Activated CD4-positive, alpha-beta memory T cell treated with anti-CD3 and anti-CD28 coated beads, Interleukin-2, amount 10 ng/mL, durations not matched to agents 7 days and 5 days (primary cell): ENCODE measurements at regions not wholly inside any gene's neighbourhood (a gene's known extent, or its start where the extent isn't known, plus 50 kb on each side); places are given as distances from the start of the nearest gene placed in this dataset.
"Not testable (repeated sequence)": the region's sequence is repeated elsewhere in the genome, so short reads cannot be mapped to it uniquely, and the experiment has no call there.

Experiments used
- CTCF ChIA-PET: fragments of 350-600 bp; sonication (Branson Sonifier 250); formaldehyde crosslinking; loops from one replicate; lab custom pipeline; 2021; ENCODE audit warnings: antibody characterized with exemption, inconsistent platforms; lab: Charles Lee
- POLR2A ChIA-PET: fragments of 350-600 bp; sonication (Branson Sonifier 250); formaldehyde crosslinking; loops from one replicate; lab custom pipeline; 2021; ENCODE audit warnings: antibody characterized with exemption; lab: Charles Lee
- DNase-seq: peaks from one replicate; pipeline ENCODE4 v3.0.0-alpha.2; 2020
- H3K27ac Mint-ChIP-seq: one replicate; pipeline ENCODE4 v1.8.0; 2021; ENCODE audit warnings: mild to moderate bottlenecking, mixed read lengths
- H3K27me3 Mint-ChIP-seq: one replicate; pipeline ENCODE4 v1.8.0; 2021; ENCODE audit warnings: mixed read lengths
- H3K36me3 Mint-ChIP-seq: one replicate; pipeline ENCODE4 v1.8.0; 2021; ENCODE audit warnings: low read depth, mixed read lengths
- H3K4me1 Mint-ChIP-seq: one replicate; pipeline ENCODE4 v1.8.0; 2021; ENCODE audit warnings: mixed read lengths
- H3K4me3 Mint-ChIP-seq: one replicate; pipeline ENCODE4 v1.8.0; 2021; ENCODE audit warnings: mild to moderate bottlenecking, mixed read lengths
- H3K9me3 Mint-ChIP-seq: one replicate; pipeline ENCODE4 v1.8.0; 2021; ENCODE audit warnings: mixed read lengths

GRCh38 chr22:49400941-49401598 lies 426.6 kb downstream of the BRD1 start:
- Mint-ChIP-seq H3K4me1 (no peaks in the 10 kb centered on the region), H3K9me3 (peaks cover under 1% of the 10 kb centered on the region), H3K4me3 (no peak overlapping the region), H3K27me3 (no peaks in the 10 kb centered on the region), H3K27ac (no peak overlapping the region), H3K36me3 (no peaks in the 10 kb centered on the region)
- ChIA-PET POLR2A (no interaction called here), CTCF (no interaction called here)
- no peak for DNase-seq

DNA sequence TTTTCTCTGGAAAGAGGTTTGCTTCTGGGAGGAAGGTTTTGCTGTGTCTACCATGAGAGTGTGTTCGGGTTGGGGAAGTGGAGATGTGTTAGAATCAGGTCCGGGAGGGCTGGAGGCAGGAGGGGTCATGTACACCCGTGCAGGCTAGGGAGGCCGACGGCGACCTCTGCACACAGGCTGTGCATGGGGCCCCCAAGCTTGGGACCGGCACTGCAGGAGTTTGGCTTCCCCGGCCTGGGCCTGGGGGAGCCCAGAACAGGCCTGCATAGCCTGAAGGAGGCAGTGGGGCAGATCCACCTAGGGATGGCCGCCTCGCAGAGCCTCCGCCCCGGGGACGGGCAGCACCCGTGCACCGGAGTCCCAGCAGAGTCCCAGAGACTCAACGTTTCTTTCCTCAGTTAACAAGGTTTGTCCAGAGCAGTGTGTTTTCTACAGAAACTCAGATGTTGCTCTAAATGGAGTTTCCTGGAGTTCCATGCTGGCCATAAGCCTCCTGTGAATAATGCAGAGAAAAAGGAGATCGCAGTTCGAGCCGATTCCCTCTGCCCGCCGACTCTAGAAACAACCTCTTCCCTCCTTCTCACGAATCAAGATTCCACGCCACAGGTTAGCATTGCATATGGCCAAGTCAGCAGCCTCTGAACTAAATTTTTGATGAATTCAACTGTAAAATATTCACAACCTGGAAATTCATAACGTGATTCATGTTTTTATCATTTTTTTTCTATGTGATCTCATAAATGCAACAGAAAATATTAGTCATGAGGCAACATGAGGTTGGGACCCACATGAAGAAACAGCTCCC lies 427.3 kb downstream of the BRD1 start:
- Mint-ChIP-seq H3K4me3 (no peak overlapping the region), H3K27ac (no peak overlapping the region), H3K27me3 (no peaks in the 10 kb centered on the region), H3K36me3 (no peaks in the 10 kb centered on the region), H3K4me1 (no peaks in the 10 kb centered on the region), H3K9me3 (peaks cover 2% of the 10 kb centered on the region)
- DNase-seq, result no peak
- ChIA-PET CTCF (no interaction called here), POLR2A (no interaction called here)

DNA sequence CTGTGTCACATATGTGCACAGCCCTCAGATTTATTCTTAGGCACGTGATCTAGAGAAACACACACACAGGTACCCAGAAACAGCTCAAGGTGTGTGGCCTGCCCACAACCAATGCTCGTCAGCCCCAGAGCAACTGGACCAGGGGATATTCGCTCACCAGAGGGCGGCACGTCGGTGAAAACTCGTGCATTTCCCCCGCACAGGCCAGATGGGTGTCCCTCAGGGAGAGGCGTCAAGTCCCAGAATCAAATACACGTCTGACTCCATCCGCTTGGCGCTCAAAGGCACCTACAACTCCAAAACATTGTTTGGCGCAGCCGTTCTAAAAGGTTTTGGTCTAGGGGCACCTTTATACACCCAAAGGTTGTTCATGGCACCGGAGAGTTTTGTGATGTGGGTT lies 429.0 kb downstream of the BRD1 start:
- ChIA-PET POLR2A (no interaction called here), CTCF (no interaction called here)
- DNase-seq, result no peak
- no peaks in the 10 kb centered on the region for H3K36me3 Mint-ChIP-seq
- H3K27me3 Mint-ChIP-seq, result no peaks in the 10 kb centered on the region
- H3K9me3 Mint-ChIP-seq, result peaks cover 10% of the 10 kb centered on the region
- no peak overlapping the region for H3K4me3 Mint-ChIP-seq
- H3K4me1 Mint-ChIP-seq, result no peaks in the 10 kb centered on the region
- no peak overlapping the region for H3K27ac Mint-ChIP-seq

GRCh38 chr22:49398115-49398514 lies 429.6 kb downstream of the BRD1 start:
- Mint-ChIP-seq H3K4me3 (no peak overlapping the region), H3K27ac (no peak overlapping the region), H3K9me3 (peaks cover 13% of the 10 kb centered on the region), H3K4me1 (no peaks in the 10 kb centered on the region), H3K36me3 (no peaks in the 10 kb centered on the region), H3K27me3 (no peaks in the 10 kb centered on the region)
- CTCF ChIA-PET, result no interaction called here
- POLR2A ChIA-PET, result no interaction called here
- DNase-seq, result no peak

GRCh38 chr22:49396817-49397216 lies 430.9 kb downstream of the BRD1 start:
- no peak overlapping the region for H3K27ac Mint-ChIP-seq
- H3K27me3 Mint-ChIP-seq, result no peaks in the 10 kb centered on the region
- no peaks in the 10 kb centered on the region for H3K4me1 Mint-ChIP-seq

GRCh38 chr22:49395617-49396016 lies 432.1 kb downstream of the BRD1 start:
- Mint-ChIP-seq H3K36me3 (no peaks in the 10 kb centered on the region), H3K9me3 (peaks cover 20% of the 10 kb centered on the region), H3K4me1 (no peaks in the 10 kb centered on the region), H3K27me3 (no peaks in the 10 kb centered on the region), H3K27ac (no peak overlapping the region), H3K4me3 (no peak overlapping the region)
- ChIA-PET CTCF (no interaction called here), POLR2A (no interaction called here)
- no peak for DNase-seq

More at GRCh38 chr22:49396817-49397216, 430.9 kb downstream of the BRD1 start:
- peaks cover 16% of the 10 kb centered on the region for H3K9me3 Mint-ChIP-seq
- no peaks in the 10 kb centered on the region for H3K36me3 Mint-ChIP-seq
- ChIA-PET CTCF (no interaction called here), POLR2A (no interaction called here)
- no peak for DNase-seq
- H3K4me3 Mint-ChIP-seq, result no peak overlapping the region

- DNase-seq, H3K27me3 Mint-ChIP-seq, POLR2A ChIA-PET, H3K4me1 Mint-ChIP-seq, H3K36me3 Mint-ChIP-seq, H3K4me3 Mint-ChIP-seq, H3K27ac Mint-ChIP-seq, CTCF ChIA-PET: not testable (repeated sequence)
- H3K9me3 Mint-ChIP-seq, result peaks cover 20% of the 10 kb centered on the region
Measured at GRCh38 chr22:49395062-49395461, 432.6 kb downstream of the BRD1 start.

DNA sequence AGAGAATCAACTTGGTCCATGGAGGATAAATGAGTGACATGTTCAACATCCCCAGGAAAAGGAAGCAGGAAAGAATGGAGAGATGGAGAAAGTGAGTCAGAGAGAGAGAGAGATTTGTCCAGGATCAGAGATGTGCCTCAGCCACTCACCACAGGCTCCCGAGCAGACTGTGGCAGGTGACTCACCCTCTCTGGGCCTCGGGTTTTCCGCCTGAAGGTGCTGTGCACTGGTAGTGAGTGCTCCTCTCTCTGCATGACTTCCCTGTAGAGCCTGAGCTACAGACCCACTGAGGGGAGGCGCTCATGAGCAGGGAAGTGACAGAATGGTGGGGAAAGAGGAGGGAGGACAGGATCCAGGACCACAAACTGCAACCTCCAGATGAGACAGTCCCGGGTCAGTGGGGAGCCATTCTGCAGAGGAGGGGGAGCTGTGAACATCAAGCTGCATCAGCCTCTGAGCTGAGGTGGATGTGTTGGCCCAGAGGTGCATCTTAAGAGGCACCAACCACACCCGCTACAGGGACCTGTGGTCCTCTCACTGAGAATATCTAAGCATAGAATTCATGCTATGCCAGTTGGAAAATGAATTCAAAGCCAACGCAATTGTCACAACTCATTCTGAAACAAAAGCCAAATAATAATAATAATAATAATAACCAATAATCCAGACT lies 433.4 kb downstream of the BRD1 start:
- H3K36me3 Mint-ChIP-seq, result no peaks in the 10 kb centered on the region
- no peak overlapping the region for H3K27ac Mint-ChIP-seq
- H3K4me1 Mint-ChIP-seq, result no peaks in the 10 kb centered on the region
- ChIA-PET POLR2A (no interaction called here), CTCF (no interaction called here)
- no peak overlapping the region for H3K4me3 Mint-ChIP-seq
- DNase-seq, result no peak
- H3K27me3 Mint-ChIP-seq, result no peaks in the 10 kb centered on the region
- H3K9me3 Mint-ChIP-seq, result peaks cover 20% of the 10 kb centered on the region

GRCh38 chr22:49393526-49393925 lies 434.1 kb downstream of the BRD1 start:
- Mint-ChIP-seq H3K27ac (no peak overlapping the region), H3K9me3 (peaks cover 20% of the 10 kb centered on the region), H3K36me3 (no peaks in the 10 kb centered on the region), H3K4me3 (no peak overlapping the region), H3K4me1 (no peaks in the 10 kb centered on the region), H3K27me3 (no peaks in the 10 kb centered on the region)
- CTCF ChIA-PET, result no interaction called here
- POLR2A ChIA-PET, result no interaction called here
- DNase-seq, result no peak

DNA sequence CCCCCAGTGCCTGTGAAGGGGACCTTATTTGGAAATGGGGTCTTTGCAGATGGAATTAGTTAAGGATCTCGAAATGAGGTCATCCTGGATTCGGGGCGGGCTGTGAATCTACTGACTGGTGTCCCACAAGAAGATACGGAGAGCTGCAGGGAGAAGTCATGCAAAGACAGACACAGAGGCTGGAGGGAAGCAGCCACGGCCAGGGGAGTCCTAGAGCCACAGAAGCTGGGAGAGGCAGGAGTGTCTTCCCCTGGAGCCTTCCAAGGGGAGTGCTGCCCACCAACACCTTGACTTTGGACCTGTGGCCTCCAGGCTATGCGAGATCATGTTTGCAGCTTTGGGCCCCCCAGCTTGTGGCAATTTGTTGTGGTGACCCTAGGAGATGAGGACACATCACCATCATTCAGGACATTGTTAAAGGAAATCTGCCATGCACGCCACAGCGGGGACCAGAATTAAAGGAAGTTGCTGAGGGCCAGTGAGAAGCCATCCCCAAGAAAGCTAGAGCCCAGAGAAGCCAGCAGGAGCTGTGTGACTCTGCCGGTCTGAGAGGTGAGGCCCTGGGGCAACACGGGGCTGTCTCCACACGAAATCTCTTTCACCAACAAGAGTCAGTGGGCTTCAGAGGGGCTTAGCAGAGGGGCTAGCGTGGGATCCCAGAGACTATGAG lies 434.7 kb downstream of the BRD1 start:
- Mint-ChIP-seq H3K27me3 (no peaks in the 10 kb centered on the region), H3K27ac (no peak overlapping the region), H3K9me3 (peaks cover 20% of the 10 kb centered on the region), H3K36me3 (no peaks in the 10 kb centered on the region), H3K4me3 (no peak overlapping the region), H3K4me1 (no peaks in the 10 kb centered on the region)
- ChIA-PET POLR2A (no interaction called here), CTCF (no interaction called here)
- DNase-seq, result no peak

GRCh38 chr22:49392247-49392646 lies 435.4 kb downstream of the BRD1 start:
- Mint-ChIP-seq H3K27ac (no peak overlapping the region), H3K9me3 (peaks cover 20% of the 10 kb centered on the region), H3K27me3 (no peaks in the 10 kb centered on the region), H3K4me1 (no peaks in the 10 kb centered on the region), H3K36me3 (no peaks in the 10 kb centered on the region), H3K4me3 (no peak overlapping the region)
- ChIA-PET POLR2A (no interaction called here), CTCF (no interaction called here)
- no peak for DNase-seq

- Mint-ChIP-seq H3K27me3 (no peaks in the 10 kb centered on the region), H3K27ac (no peak overlapping the region), H3K36me3 (no peaks in the 10 kb centered on the region), H3K4me1 (no peaks in the 10 kb centered on the region), H3K4me3 (no peak overlapping the region), H3K9me3 (peaks cover 20% of the 10 kb centered on the region)
- ChIA-PET POLR2A (no interaction called here), CTCF (no interaction called here)
- DNase-seq, result no peak
Measured at GRCh38 chr22:49391436-49391835, 436.2 kb downstream of the BRD1 start.

DNA sequence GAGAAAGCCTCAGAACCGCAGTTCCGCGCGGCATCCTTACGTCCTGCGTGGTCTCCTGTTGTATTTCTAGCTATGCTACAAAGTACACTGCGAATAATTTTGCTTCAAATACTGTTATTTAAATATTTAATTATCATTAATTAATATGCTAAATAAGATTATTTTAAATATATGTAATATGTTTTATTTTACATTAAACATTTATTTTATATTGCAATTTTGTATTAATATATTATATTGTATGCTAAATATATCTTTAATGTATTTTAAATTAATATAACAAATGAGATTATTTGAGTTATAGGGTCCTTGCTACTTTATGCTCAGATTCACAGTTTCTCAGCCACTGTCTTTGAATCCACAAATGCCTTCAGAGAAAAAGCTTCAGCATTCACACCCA lies 436.7 kb downstream of the BRD1 start:
- Mint-ChIP-seq H3K4me3 (no peak overlapping the region), H3K27ac (no peak overlapping the region), H3K27me3 (no peaks in the 10 kb centered on the region), H3K36me3 (no peaks in the 10 kb centered on the region), H3K4me1 (no peaks in the 10 kb centered on the region), H3K9me3 (peaks cover 18% of the 10 kb centered on the region)
- no peak for DNase-seq
- ChIA-PET CTCF (no interaction called here), POLR2A (no interaction called here)
